Panc1 (cell line): ENCODE measurements at regions not wholly inside any gene's neighbourhood (a gene's known extent, or its start where the extent isn't known, plus 50 kb on each side); places are given as distances from the start of the nearest gene placed in this dataset.

ENCODE experiments used
- ATAC-seq: fragments of 200-7000 bp; cut with Tn5 transposase; 2 replicates; pipeline ENCODE4 v1.9.1; 2020; ENCODE audit warnings: mild to moderate bottlenecking, moderate library complexity
- BruUV-seq: library from RNA; stranded (reverse); fragments of 400-500 nt; replicated peaks from 2 replicates; lab custom pipeline; 2021; lab: Mats Ljungman, UMichigan
- CTCF ChIA-PET: fragments of 300-600 bp; sonication (Branson Sonifier 250); formaldehyde crosslinking; loops from one replicate; lab custom pipeline; 2022; ENCODE audit warnings: antibody characterized with exemption; lab: Charles Lee
- POLR2A ChIA-PET: fragments of 300-600 bp; sonication (Branson Sonifier 250); formaldehyde crosslinking; loops from one replicate; lab custom pipeline; 2022; ENCODE audit warnings: antibody characterized with exemption; lab: Charles Lee
- DNase-seq: peaks from one replicate; pipeline ENCODE4 v3.0.0-alpha.2; 2010; ENCODE audit warnings: low read depth, low spot score
- H3K27ac ChIP-seq: 2 replicates; pipeline ENCODE4 v1.5.1; 2011; ENCODE audit warnings: mild to moderate bottlenecking, low read length, inconsistent platforms
- H3K27me3 ChIP-seq: fragments of 200-500 bp; sonication (Bioruptor generic); 2 replicates; pipeline ENCODE4 v1.6.0; 2014; ENCODE audit warnings: low read length, inconsistent platforms; ENCODE audit not compliant: control insufficient read depth, insufficient read depth
- H3K36me3 ChIP-seq: fragments of 200-500 bp; sonication (Bioruptor generic); 2 replicates; pipeline ENCODE4 v1.5.1; 2014; ENCODE audit warnings: inconsistent platforms, mild to moderate bottlenecking, low read length, moderate library complexity; ENCODE audit not compliant: control insufficient read depth, insufficient read depth
- H3K4me1 ChIP-seq: 2 replicates; pipeline ENCODE4 v1.5.1; 2011; ENCODE audit warnings: inconsistent platforms, mild to moderate bottlenecking, low read length, moderate library complexity; ENCODE audit not compliant: control insufficient read depth, insufficient read depth
- H3K4me3 ChIP-seq, 2 experiments: 2 replicates each; pipeline ENCODE4 v1.5.1; 2011 to 2012; ENCODE audit warnings: low read depth in 2 of 2, low read length in 2 of 2, mild to moderate bottlenecking in 2 of 2, inconsistent platforms in 1 of 2, moderate library complexity in 1 of 2
- H3K9me3 ChIP-seq: fragments of 200-500 bp; sonication (Bioruptor generic); 2 replicates; pipeline ENCODE4 v1.5.1; 2014; ENCODE audit warnings: low read depth, mild to moderate bottlenecking, inconsistent platforms, low read length, moderate library complexity; ENCODE audit not compliant: control insufficient read depth, insufficient read depth
- CTCF ChIP-seq: fragments of 450-650 bp; IDR thresholded peaks from 2 replicates; pipeline ENCODE4 v1.5.1; 2017; ENCODE audit warnings: mild to moderate bottlenecking
- POLR2AphosphoS5 ChIP-seq: IDR thresholded peaks from 2 replicates; pipeline ENCODE4 v1.6.1; 2012; ENCODE audit warnings: mild to moderate bottlenecking, low read depth, low read length, moderate library complexity
- SIN3A ChIP-seq: IDR thresholded peaks from 2 replicates; pipeline ENCODE4 v1.6.1; 2012; ENCODE audit warnings: low read depth, mild to moderate bottlenecking, low read length, moderate library complexity, borderline replicate concordance; ENCODE audit not compliant: insufficient read depth
- TCF7L2 ChIP-seq: IDR thresholded peaks from 2 replicates; pipeline ENCODE4 v1.6.1; 2011; ENCODE audit warnings: mild to moderate bottlenecking, low read depth, low read length, inconsistent platforms
- in situ Hi-C: cut with HindIII; loops from 2 replicates; pipeline ENCODE4 v1.10.0; 2016; ENCODE audit warnings: low sequenced_read_pairs, low pct_unique_long_range_greater_than_20kb
- intact Hi-C: fragments of 100-400 bp; cut with micrococcal nuclease; formaldehyde crosslinking; loops from one replicate; pipeline ENCODE4 v1.10.0; 2022; ENCODE audit not compliant: unreplicated experiment
- TF ChIP-seq, protein P1 (sequence below), 2 experiments: IDR thresholded peaks; 2 replicates each; pipeline ENCODE4 v1.6.1; 2011 to 2012; ENCODE audit warnings: low read depth in 2 of 2, control low read depth in 1 of 2, low read length in 1 of 2, mild to moderate bottlenecking in 1 of 2, moderate library complexity in 1 of 2; ENCODE audit not compliant: insufficient read depth in 1 of 2

- DNase-seq (no peak), ATAC-seq (no peak)
- CTCF ChIA-PET = no interaction called here
- H3K36me3 ChIP-seq = no peaks in the 10 kb centered on the region
- no peak overlapping the region for H3K27ac ChIP-seq
- H3K4me1 ChIP-seq = no peaks in the 10 kb centered on the region
- no TSS peak for BruUV-seq
- H3K9me3 ChIP-seq = no peaks in the 10 kb centered on the region
- no peaks in the 10 kb centered on the region for H3K27me3 ChIP-seq
- POLR2A ChIA-PET = no interaction called here
- TF ChIP-seq CTCF (no peak), POLR2AphosphoS5 (no peak), SIN3A (no peak), TCF7L2 (no peak)
- TF ChIP-seq, protein P1, sequence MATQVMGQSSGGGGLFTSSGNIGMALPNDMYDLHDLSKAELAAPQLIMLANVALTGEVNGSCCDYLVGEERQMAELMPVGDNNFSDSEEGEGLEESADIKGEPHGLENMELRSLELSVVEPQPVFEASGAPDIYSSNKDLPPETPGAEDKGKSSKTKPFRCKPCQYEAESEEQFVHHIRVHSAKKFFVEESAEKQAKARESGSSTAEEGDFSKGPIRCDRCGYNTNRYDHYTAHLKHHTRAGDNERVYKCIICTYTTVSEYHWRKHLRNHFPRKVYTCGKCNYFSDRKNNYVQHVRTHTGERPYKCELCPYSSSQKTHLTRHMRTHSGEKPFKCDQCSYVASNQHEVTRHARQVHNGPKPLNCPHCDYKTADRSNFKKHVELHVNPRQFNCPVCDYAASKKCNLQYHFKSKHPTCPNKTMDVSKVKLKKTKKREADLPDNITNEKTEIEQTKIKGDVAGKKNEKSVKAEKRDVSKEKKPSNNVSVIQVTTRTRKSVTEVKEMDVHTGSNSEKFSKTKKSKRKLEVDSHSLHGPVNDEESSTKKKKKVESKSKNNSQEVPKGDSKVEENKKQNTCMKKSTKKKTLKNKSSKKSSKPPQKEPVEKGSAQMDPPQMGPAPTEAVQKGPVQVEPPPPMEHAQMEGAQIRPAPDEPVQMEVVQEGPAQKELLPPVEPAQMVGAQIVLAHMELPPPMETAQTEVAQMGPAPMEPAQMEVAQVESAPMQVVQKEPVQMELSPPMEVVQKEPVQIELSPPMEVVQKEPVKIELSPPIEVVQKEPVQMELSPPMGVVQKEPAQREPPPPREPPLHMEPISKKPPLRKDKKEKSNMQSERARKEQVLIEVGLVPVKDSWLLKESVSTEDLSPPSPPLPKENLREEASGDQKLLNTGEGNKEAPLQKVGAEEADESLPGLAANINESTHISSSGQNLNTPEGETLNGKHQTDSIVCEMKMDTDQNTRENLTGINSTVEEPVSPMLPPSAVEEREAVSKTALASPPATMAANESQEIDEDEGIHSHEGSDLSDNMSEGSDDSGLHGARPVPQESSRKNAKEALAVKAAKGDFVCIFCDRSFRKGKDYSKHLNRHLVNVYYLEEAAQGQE (IDR thresholded peaks at IDR 0.05; ENCODE audit: insufficient read depth in 1 of 2, low read depth in 2 of 2, low read length in 1 of 2) = no peak
- in situ Hi-C loops = no loop called here
- intact Hi-C loops = no loop called here
- H3K4me3 ChIP-seq = no peak overlapping the region
Measured at GRCh38 chr5:158317507-158317906, 458.6 kb upstream of the CLINT1 start.

- in situ Hi-C loops (no loop called here), intact Hi-C loops (no loop called here)
- no TSS peak for BruUV-seq
- TF ChIP-seq TCF7L2 = no peak
- TF ChIP-seq SIN3A = no peak
- TF ChIP-seq POLR2AphosphoS5 = no peak
- TF ChIP-seq CTCF = no peak
- TF ChIP-seq, protein P1 (IDR thresholded peaks at IDR 0.05; ENCODE audit: insufficient read depth in 1 of 2, low read depth in 2 of 2, low read length in 1 of 2) = no peak
- H3K4me1 ChIP-seq = no peaks in the 10 kb centered on the region
- no peaks in the 10 kb centered on the region for H3K36me3 ChIP-seq
- no peak for DNase-seq
- ATAC-seq = no peak; the same call in 1 of the 2 replicates
- H3K27ac ChIP-seq = no peak overlapping the region
- ChIA-PET CTCF (no interaction called here), POLR2A (no interaction called here)
- H3K27me3 ChIP-seq = no peaks in the 10 kb centered on the region
- no peak overlapping the region for H3K4me3 ChIP-seq
- H3K9me3 ChIP-seq = no peaks in the 10 kb centered on the region
Measured at GRCh38 chr5:158313733-158314464, 455.0 kb upstream of the CLINT1 start.
